BJ (cell line): ENCODE measurements at regions not wholly inside any gene's neighbourhood (a gene's known extent, or its start where the extent isn't known, plus 50 kb on each side); places are given as distances from the start of the nearest gene placed in this dataset.

Experiments
- CTCF ChIA-PET: fragments of 350-600 bp; formaldehyde crosslinking; extraction: SDS; loops from one replicate; lab custom pipeline; 2021; ENCODE audit warnings: antibody characterized with exemption, inconsistent platforms; lab: Yijun Ruan, JAX
- POLR2A ChIA-PET: fragments of 300-600 bp; sonication (Branson Sonifier 250); formaldehyde crosslinking; extraction: SDS; loops from one replicate; lab custom pipeline; 2021; ENCODE audit warnings: antibody characterized with exemption; lab: Charles Lee
- DNase-seq: peaks from one replicate; pipeline ENCODE4 v3.0.0-alpha.2; 2011; ENCODE audit warnings: low read depth
- H3K27me3 ChIP-seq: 2 replicates; pipeline ENCODE4 v1.6.0; 2011; ENCODE audit warnings: low read length; ENCODE audit not compliant: control insufficient read depth, insufficient read depth
- H3K36me3 ChIP-seq: 2 replicates; pipeline ENCODE4 v1.5.1; 2011; ENCODE audit warnings: low read length; ENCODE audit not compliant: control insufficient read depth, insufficient read depth
- H3K4me3 ChIP-seq: 2 replicates; pipeline ENCODE4 v1.5.1; 2011; ENCODE audit warnings: low read depth, mild to moderate bottlenecking, control low read depth, low read length
- CTCF ChIP-seq: IDR thresholded peaks from 2 replicates; pipeline ENCODE4 v1.5.1; 2011; ENCODE audit warnings: low read depth, mild to moderate bottlenecking, control low read depth, inconsistent platforms, low read length, moderate library complexity; ENCODE audit not compliant: insufficient read depth

DNA sequence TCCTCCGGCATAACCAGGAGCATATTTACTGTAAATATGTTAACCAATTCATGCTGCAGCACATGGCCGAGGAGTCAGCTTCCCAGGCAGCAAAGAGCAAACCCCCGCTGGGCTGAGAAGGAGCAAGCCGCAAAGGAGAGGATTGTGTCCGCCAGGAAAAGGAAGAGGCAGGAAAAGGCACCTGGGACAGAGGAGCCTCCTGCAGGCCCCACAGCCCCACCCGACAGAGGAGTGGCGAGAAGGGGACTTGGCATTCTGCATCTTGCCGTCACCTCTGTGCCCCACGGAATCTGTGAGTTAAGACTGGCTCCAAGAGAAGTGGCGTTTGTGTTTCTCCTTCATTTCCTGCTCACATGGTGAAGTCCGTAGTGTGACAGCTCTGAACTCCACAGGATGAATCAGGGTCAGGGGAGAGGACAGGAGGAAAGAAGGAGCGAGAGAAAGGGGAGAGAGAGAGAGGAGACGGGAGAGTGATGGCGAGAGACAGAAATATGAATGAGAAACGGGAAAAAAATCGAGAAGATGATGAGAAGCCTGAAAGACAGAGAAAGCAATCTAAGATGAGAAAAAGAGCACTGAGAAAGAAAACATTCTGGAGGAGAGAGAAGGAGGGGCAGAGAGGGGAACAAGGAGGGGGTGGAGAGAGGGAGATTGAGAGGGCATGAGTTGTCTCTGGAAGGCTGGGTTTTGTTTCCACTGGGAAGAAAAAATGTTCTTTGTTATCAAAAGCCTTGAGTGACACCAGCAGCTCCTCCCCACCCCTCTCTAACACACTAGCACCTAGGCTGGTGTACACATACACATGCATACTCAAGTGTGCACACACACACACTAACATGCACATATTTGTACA, 489.6 kb downstream of the MN1 start:
- no peak for TF ChIP-seq CTCF
- peaks cover 21% of the 10 kb centered on the region for H3K27me3 ChIP-seq
- no peak overlapping the region for H3K4me3 ChIP-seq
- no peaks in the 10 kb centered on the region for H3K36me3 ChIP-seq
- DNase-seq = no peak
- ChIA-PET POLR2A (no interaction called here), CTCF (no interaction called here)

DNA sequence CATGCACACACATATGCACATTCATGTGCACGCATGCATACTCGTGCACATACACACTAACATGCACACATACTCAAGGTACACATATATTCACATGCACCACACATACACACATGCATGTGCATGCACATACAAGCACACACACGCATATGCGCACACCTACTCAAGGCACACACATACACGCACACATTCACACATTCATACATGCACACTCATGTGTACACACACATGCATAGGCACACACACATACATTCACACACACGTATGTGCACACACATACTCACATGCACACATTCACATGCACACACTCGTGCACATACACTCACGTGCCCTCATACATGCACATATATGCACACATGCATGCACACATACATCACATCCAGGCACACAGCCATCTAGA, 489.0 kb downstream of the MN1 start:
- POLR2A ChIA-PET = no interaction called here

DNA sequence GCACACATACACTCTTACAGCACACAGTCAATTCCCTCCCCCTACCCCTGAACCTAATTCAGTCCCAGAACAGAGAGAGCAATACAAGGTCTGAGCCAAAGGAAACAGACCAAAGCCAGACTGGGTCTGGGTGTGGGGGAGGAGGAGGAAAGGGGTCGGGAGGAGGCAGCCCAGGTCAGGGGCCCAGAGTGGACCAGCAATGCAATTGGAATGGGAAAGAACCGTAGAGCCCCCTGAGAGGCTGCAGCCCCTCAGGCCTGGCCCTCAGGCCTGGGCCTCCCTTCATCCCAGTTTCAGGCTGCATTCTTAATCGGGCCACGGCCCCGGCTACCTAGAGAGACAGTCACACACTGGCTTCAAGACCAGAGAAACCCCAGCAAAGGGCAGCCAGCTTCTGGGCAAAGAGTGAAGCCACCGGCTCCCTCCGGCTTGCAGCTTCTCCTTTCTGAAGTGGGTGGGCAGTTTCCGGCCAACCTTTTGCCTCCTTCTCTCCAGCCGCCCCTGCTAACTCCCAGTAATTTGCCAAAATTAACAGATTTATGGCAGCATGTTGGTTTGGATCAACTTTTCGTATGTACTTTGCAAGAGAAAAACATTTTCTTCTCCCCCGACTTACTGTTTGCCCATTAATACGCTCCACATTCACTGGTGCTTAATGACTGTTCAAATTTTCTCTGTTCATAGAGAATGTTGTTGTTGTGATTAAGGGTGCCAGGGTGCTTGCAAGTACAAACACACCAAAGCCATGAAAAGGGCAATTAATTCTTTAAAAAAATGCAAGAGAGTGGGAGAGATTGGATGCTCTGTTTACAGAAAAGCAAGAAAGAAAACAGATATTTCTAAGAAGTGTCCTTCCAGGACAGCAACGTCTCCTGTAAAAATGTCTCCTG, 488.3 kb downstream of the MN1 start:
- DNase-seq = no peak
- Histone ChIP-seq H3K36me3 (no peaks in the 10 kb centered on the region), H3K4me3 (no peak overlapping the region), H3K27me3 (peaks cover 26% of the 10 kb centered on the region)
- ChIA-PET CTCF (no interaction called here), POLR2A (no interaction called here)
- TF ChIP-seq CTCF = no peak

More for the DNA sequence above, 489.0 kb downstream of the MN1 start:
- Histone ChIP-seq H3K27me3 (peaks cover 23% of the 10 kb centered on the region), H3K4me3 (no peak overlapping the region), H3K36me3 (no peaks in the 10 kb centered on the region)
- DNase-seq = no peak
- CTCF ChIA-PET = no interaction called here
- no peak for TF ChIP-seq CTCF

DNA sequence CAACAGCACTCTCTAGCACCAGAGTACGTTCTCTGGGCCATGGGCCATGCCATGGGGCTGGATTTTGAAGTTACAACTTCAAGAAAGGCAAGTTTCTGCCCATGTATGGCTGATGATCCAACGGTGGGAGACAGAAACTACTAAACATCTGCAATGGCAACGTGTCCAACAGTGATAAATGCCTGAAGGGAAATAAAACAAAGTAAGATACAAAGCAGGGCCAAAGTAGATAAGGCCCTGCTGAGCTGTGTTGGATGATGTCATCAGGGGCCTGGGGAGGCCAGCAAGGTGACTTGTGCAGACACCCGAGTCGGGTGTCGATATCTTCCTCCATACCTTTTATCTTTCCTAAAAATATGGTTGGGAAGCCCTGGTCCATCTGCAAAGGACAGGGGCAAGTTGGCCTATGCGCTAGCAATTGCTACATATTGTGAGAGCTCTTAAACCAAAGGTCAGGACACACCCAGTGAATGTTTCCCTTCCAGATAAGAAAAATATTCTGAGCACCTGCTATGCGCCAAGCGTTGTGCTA, 487.2 kb downstream of the MN1 start:
- ChIA-PET CTCF (no interaction called here), POLR2A (no interaction called here)
- Histone ChIP-seq H3K27me3 (peaks cover 25% of the 10 kb centered on the region), H3K36me3 (no peaks in the 10 kb centered on the region), H3K4me3 (no peak overlapping the region)
- no peak for DNase-seq
- no peak for TF ChIP-seq CTCF

DNA sequence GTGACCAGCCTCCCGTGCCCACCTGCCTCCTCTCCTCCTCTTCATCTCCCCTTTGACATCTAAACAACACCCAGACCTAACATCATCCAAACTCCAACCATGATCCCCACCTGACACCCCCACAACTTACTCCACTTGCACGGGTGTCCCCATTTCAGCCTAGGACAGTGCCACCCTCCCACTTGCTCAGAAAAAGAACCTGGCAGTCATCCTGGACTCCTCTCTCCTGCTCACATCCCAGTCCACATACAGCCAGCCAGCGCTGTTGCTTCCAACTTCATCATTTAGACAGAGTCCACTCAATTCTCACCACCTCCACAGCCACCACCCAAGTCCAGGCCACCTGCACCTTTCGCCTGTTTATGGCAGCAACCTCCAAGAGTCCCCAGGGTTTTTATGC, 485.7 kb downstream of the MN1 start:
- no peak for TF ChIP-seq CTCF
- CTCF ChIA-PET = no interaction called here
- H3K27me3 ChIP-seq = peaks cover 28% of the 10 kb centered on the region

More for the DNA sequence above, 485.7 kb downstream of the MN1 start:
- Histone ChIP-seq H3K36me3 (no peaks in the 10 kb centered on the region), H3K4me3 (no peak overlapping the region)
- POLR2A ChIA-PET = no interaction called here
- no peak for DNase-seq
